Colon (tissue), 2 donors: ENCODE measurements at regions not wholly inside any gene's neighbourhood (a gene's known extent, or its start where the extent isn't known, plus 50 kb on each side); places are given as distances from the start of the nearest gene placed in this dataset.
"Not testable (repeated sequence)": the region's sequence is repeated elsewhere in the genome, so short reads cannot be mapped to it uniquely, and the experiment has no call there.

Experiments
- FAIRE-seq: peaks from 2 replicates; lab custom pipeline; 2012; peaks lifted over from hg19 to GRCh38; lab: Jason Lieb, UNC
- donor health status: control.
- donor health status: control.

- not testable (repeated sequence) for FAIRE-seq
Measured at GRCh38 chr22:16911340-16911739, 86.1 kb upstream of the XKR3 start.

GRCh38 chr22:16902051-16902450 lies 76.8 kb upstream of the XKR3 start:
- not testable (repeated sequence) for FAIRE-seq

GRCh38 chr22:16901579-16901978 lies 76.4 kb upstream of the XKR3 start:
- not testable (repeated sequence) for FAIRE-seq

GRCh38 chr22:16899358-16899757 lies 74.1 kb upstream of the XKR3 start:
- FAIRE-seq = not testable (repeated sequence)

GRCh38 chr22:16897365-16897764 lies 72.2 kb upstream of the XKR3 start:
- not testable (repeated sequence) for FAIRE-seq

GRCh38 chr22:16891892-16892291 lies 66.7 kb upstream of the XKR3 start:
- FAIRE-seq = peak; percentile 61

GRCh38 chr22:16876339-16876738 lies 51.1 kb upstream of the XKR3 start:
- not testable (repeated sequence) for FAIRE-seq
